ENCODE measurements at regions not wholly inside any gene's neighbourhood (a gene's known extent, or its start where the extent isn't known, plus 50 kb on each side); places are given as distances from the start of the nearest gene placed in this dataset.

- no peak for TF ChIP-seq HIC1 (tag by site-specific recombination; IDR thresholded peaks at IDR 0.05)
- no peak for TF ChIP-seq TSHZ1 (tag by site-specific recombination; IDR thresholded peaks at IDR 0.05; ENCODE audit: borderline replicate concordance)
These were observed 248.3 kb downstream of the C1orf94 start (continued) for GRCh38 chr1:34425046-34425445.

GRCh38 chr1:34425785-34426184 lies 249.1 kb downstream of the C1orf94 start:
- Histone ChIP-seq H3K4me3 (ENCODE audit: low read depth, low read length) (no peak overlapping the region), H3K36me3 (ENCODE audit: control insufficient read depth in 2 of 2, insufficient read depth in 1 of 2, low read length in 2 of 2) (no peaks in the 10 kb centered on the region), H3K4me1 (ENCODE audit: control insufficient read depth, insufficient read depth, low read length) (no peaks in the 10 kb centered on the region), H3K27ac (ENCODE audit: extremely low read depth, low read depth, low read length) (no peak overlapping the region), H3K9me3 (ENCODE audit: control insufficient read depth, insufficient read depth, low read depth, low read length) (no peaks in the 10 kb centered on the region)
- TF ChIP-seq ZNF341 (tag by site-specific recombination; IDR thresholded peaks at IDR 0.05; ENCODE audit: low read depth) (no peak), ZNF416 (tag by site-specific recombination; IDR thresholded peaks at IDR 0.05) (no peak), ZNF510 (tag by site-specific recombination; IDR thresholded peaks at IDR 0.05; ENCODE audit: insufficient replicate concordance) (no peak)
- ChIA-PET POLR2A (no interaction called here), CTCF (no interaction called here)

GRCh38 chr1:34426325-34426896 lies 249.7 kb downstream of the C1orf94 start:
- Histone ChIP-seq H3K9me3 (ENCODE audit: control insufficient read depth, insufficient read depth, low read depth, low read length) (no peaks in the 10 kb centered on the region), H3K4me1 (ENCODE audit: control insufficient read depth, insufficient read depth, low read length) (no peaks in the 10 kb centered on the region), H3K27ac (ENCODE audit: extremely low read depth, low read depth, low read length) (no peak overlapping the region), H3K36me3 (ENCODE audit: control insufficient read depth in 2 of 2, insufficient read depth in 1 of 2, low read length in 2 of 2) (no peaks in the 10 kb centered on the region), H3K4me3 (ENCODE audit: low read depth, low read length) (no peak overlapping the region)
- ChIA-PET CTCF (interaction anchor here (0.6 kb wide), 1 partner anchor 323 kb away, joined by 3 read pairs; no protein-coding TSS in a partner anchor), POLR2A (no interaction called here)
- no peak for TF ChIP-seq ZFP37 (tag by site-specific recombination; IDR thresholded peaks at IDR 0.05)
- no peak for TF ChIP-seq RBAK (tag by site-specific recombination; IDR thresholded peaks at IDR 0.05)
- TF ChIP-seq ZNF16 (tag by site-specific recombination; IDR thresholded peaks at IDR 0.05; ENCODE audit: low read depth), result no peak
- no peak for TF ChIP-seq EGR2 (tag by site-specific recombination; IDR thresholded peaks at IDR 0.05; ENCODE audit: low read depth)
- TF ChIP-seq ZNF843 (tag by site-specific recombination; IDR thresholded peaks at IDR 0.05), result no peak
- no peak for TF ChIP-seq ZNF677 (tag by site-specific recombination; IDR thresholded peaks at IDR 0.05)
- no peak for TF ChIP-seq BCL6B (tag by site-specific recombination; IDR thresholded peaks at IDR 0.05)
- TF ChIP-seq ZFP3 (tag by site-specific recombination; IDR thresholded peaks at IDR 0.05; ENCODE audit: low read depth), result no peak
- TF ChIP-seq KLF10 (tag by site-specific recombination; IDR thresholded peaks at IDR 0.05), result no peak
- no peak for TF ChIP-seq ZXDB (tag by site-specific recombination; IDR thresholded peaks at IDR 0.05)
- TF ChIP-seq ZBTB1 (tag by site-specific recombination; IDR thresholded peaks at IDR 0.05), result no peak
- TF ChIP-seq ZBTB7A (tag by site-specific recombination; IDR thresholded peaks at IDR 0.05; ENCODE audit: low read depth), result no peak
- no peak for TF ChIP-seq ZNF707 (tag by site-specific recombination; IDR thresholded peaks at IDR 0.05)
- no peak for TF ChIP-seq ZNF580 (tag by site-specific recombination; IDR thresholded peaks at IDR 0.05)
- no peak for TF ChIP-seq ZNF747 (tag by site-specific recombination; IDR thresholded peaks at IDR 0.05)
- TF ChIP-seq ZNF473 (tag by site-specific recombination; IDR thresholded peaks at IDR 0.05), result no peak
- TF ChIP-seq KLF16 (tag by site-specific recombination; IDR thresholded peaks at IDR 0.05), result no peak
- no peak for TF ChIP-seq ZIC2 (tag by site-specific recombination; IDR thresholded peaks at IDR 0.05)
- no peak for TF ChIP-seq ZSCAN30 (tag by site-specific recombination; IDR thresholded peaks at IDR 0.05)
